ENCODE measurements at regions not wholly inside any gene's neighbourhood (a gene's known extent, or its start where the extent isn't known, plus 50 kb on each side); places are given as distances from the start of the nearest gene placed in this dataset.

GRCh38 chr15:35618260-35619188, 72.6 kb upstream of the DPH6 start:
- H3K4me3 ChIP-seq (ENCODE audit: low read length): no peak overlapping the region
- peak; percentile 28 for DNase-seq (ENCODE audit: low read depth)
- no peak for TF ChIP-seq CTCF (conservative IDR thresholded peaks at IDR 0.05; ENCODE audit: low read length)

GRCh38 chr15:35622641-35623340, 76.8 kb upstream of the DPH6 start:
- TF ChIP-seq CTCF (conservative IDR thresholded peaks at IDR 0.05; ENCODE audit: low read length): no peak
- no peak overlapping the region for H3K4me3 ChIP-seq (ENCODE audit: low read length)
- DNase-seq (ENCODE audit: low read depth): no peak

GRCh38 chr15:35624881-35625280, 78.9 kb upstream of the DPH6 start:
- TF ChIP-seq CTCF (conservative IDR thresholded peaks at IDR 0.05; ENCODE audit: low read length): no peak
- H3K4me3 ChIP-seq (ENCODE audit: low read length): no peak overlapping the region
- DNase-seq (ENCODE audit: low read depth): peak; percentile 91

- peak; percentile 17 for DNase-seq (ENCODE audit: low read depth)
- no peak for TF ChIP-seq CTCF (conservative IDR thresholded peaks at IDR 0.05; ENCODE audit: low read length)
- H3K4me3 ChIP-seq (ENCODE audit: low read length): no peak overlapping the region
Measured at GRCh38 chr15:35626571-35627318, 80.8 kb upstream of the DPH6 start.

- no peak for DNase-seq (ENCODE audit: low read depth)
- TF ChIP-seq CTCF (conservative IDR thresholded peaks at IDR 0.05; ENCODE audit: low read length): no peak
- no peak overlapping the region for H3K4me3 ChIP-seq (ENCODE audit: low read length)
Measured at GRCh38 chr15:35627696-35628095, 81.7 kb upstream of the DPH6 start.

- no peak for TF ChIP-seq CTCF (conservative IDR thresholded peaks at IDR 0.05; ENCODE audit: low read length)
- no peak overlapping the region for H3K4me3 ChIP-seq (ENCODE audit: low read length)
- no peak for DNase-seq (ENCODE audit: low read depth)
Measured at GRCh38 chr15:35629766-35630165, 83.8 kb upstream of the DPH6 start.

Measured in AG10803 (cell line).